Endothelial cell of umbilical vein (primary cell): ENCODE measurements at regions not wholly inside any gene's neighbourhood (a gene's known extent, or its start where the extent isn't known, plus 50 kb on each side); places are given as distances from the start of the nearest gene placed in this dataset.

Experiments
- BruUV-seq: library from RNA; stranded (reverse); fragments of 400-500 nt; replicated peaks from 2 replicates; lab custom pipeline; 2021; lab: Mats Ljungman, UMichigan
- CTCF ChIA-PET: fragments of 300-600, 350-600 bp; sonication (Branson Sonifier 250); formaldehyde crosslinking; loops from one replicate; lab custom pipeline; 2021; ENCODE audit warnings: antibody characterized with exemption, inconsistent platforms; lab: Charles Lee
- POLR2A ChIA-PET: fragments of 300-600, 350-600 bp; sonication (Branson Sonifier 250); formaldehyde crosslinking; loops from one replicate; lab custom pipeline; 2021; ENCODE audit warnings: antibody characterized with exemption, inconsistent platforms; lab: Charles Lee
- DNase-seq: peaks from one replicate; pipeline ENCODE4 v3.0.0-alpha.2; 2011; ENCODE audit warnings: low read depth, low spot score
- FAIRE-seq: peaks from 2 replicates; lab custom pipeline; 2011; peaks lifted over from hg19 to GRCh38; lab: Jason Lieb, UNC
- H2AFZ ChIP-seq: 2 replicates; pipeline ENCODE4 v1.6.0; 2012; ENCODE audit warnings: low read depth, low read length, control low read depth, inconsistent platforms
- H3K27ac ChIP-seq: 2 replicates; pipeline ENCODE4 v1.5.1; 2011; ENCODE audit warnings: low read depth, mild to moderate bottlenecking, control low read depth, low read length, moderate library complexity; ENCODE audit not compliant: insufficient read depth
- H3K27me3 ChIP-seq, 2 experiments: 2 replicates each; pipeline versions ENCODE4 v1.6.0 to v1.6.1; 2011; ENCODE audit warnings: low read length in 2 of 2, mixed read lengths in 1 of 2; ENCODE audit not compliant: control insufficient read depth in 2 of 2, insufficient read depth in 2 of 2
- H3K36me3 ChIP-seq, 2 experiments: 2 replicates in 1 of 2; 3 replicates in 1 of 2; pipeline ENCODE4 v1.5.1; 2011; ENCODE audit warnings: low read length in 2 of 2, mild to moderate bottlenecking in 1 of 2, moderate library complexity in 1 of 2; ENCODE audit not compliant: control insufficient read depth in 2 of 2, insufficient read depth in 2 of 2; ENCODE audit errors: extremely low read depth in 1 of 2
- H3K4me1 ChIP-seq: 3 replicates; pipeline ENCODE4 v1.5.1; 2011; ENCODE audit warnings: mild to moderate bottlenecking, low read length; ENCODE audit not compliant: control insufficient read depth, insufficient read depth; ENCODE audit errors: extremely low read depth
- H3K4me2 ChIP-seq: 2 replicates; pipeline ENCODE4 v1.6.1; 2011; ENCODE audit warnings: low read length, control low read depth, mixed read lengths; ENCODE audit not compliant: insufficient read depth
- H3K4me3 ChIP-seq, 3 experiments: fragments of 200-600 bp in 1 of 3; sonication (generic), shearing (Covaris generic) in 1 of 3; replicated peaks in 1 of 3; 2 replicates each; pipeline ENCODE4 v1.5.1; 2011 to 2016; ENCODE audit warnings: control low read depth in 3 of 3, low read length in 3 of 3, mild to moderate bottlenecking in 2 of 3, inconsistent platforms in 1 of 3, low read depth in 1 of 3, moderate library complexity in 1 of 3; ENCODE audit not compliant: insufficient read depth in 1 of 3
- H3K79me2 ChIP-seq: 2 replicates; pipeline ENCODE4 v1.6.0; 2012; ENCODE audit warnings: low read length, inconsistent platforms; ENCODE audit not compliant: control insufficient read depth, insufficient read depth
- H3K9ac ChIP-seq: replicated peaks from 2 replicates; pipeline ENCODE3; 2011; ENCODE audit warnings: low read length, control low read depth; ENCODE audit not compliant: insufficient read depth; ENCODE audit errors: extremely low read depth
- H3K9me1 ChIP-seq: replicated peaks from 3 replicates; pipeline ENCODE4 v1.6.0; 2011; ENCODE audit warnings: mild to moderate bottlenecking, low read length; ENCODE audit not compliant: control insufficient read depth, insufficient read depth; ENCODE audit errors: extremely low read depth
- H3K9me3 ChIP-seq: replicated peaks from 2 replicates; pipeline ENCODE4 v1.5.1; 2012; ENCODE audit warnings: low read length, inconsistent platforms; ENCODE audit not compliant: control insufficient read depth, insufficient read depth
- H4K20me1 ChIP-seq: replicated peaks from 2 replicates; pipeline ENCODE3; 2011; ENCODE audit warnings: mild to moderate bottlenecking, low read length; ENCODE audit not compliant: control insufficient read depth, insufficient read depth; ENCODE audit errors: extremely low read depth
- CTCF ChIP-seq, 2 donors: IDR thresholded peaks; 1 replicate in 1 of 2; 2 replicates in 1 of 2; pipeline ENCODE4 v1.5.1; 2011; ENCODE audit warnings: low read length in 2 of 2, mild to moderate bottlenecking in 2 of 2, moderate library complexity in 2 of 2, control low read depth in 1 of 2, inconsistent platforms in 1 of 2, low read depth in 1 of 2; ENCODE audit not compliant: insufficient read depth in 1 of 2; ENCODE audit errors: extremely low read depth in 1 of 2
- EZH2 ChIP-seq: IDR thresholded peaks from 2 replicates; pipeline ENCODE4 v1.6.1; 2012; ENCODE audit warnings: borderline replicate concordance, low read depth, mild to moderate bottlenecking, moderate library complexity, low read length, inconsistent platforms; ENCODE audit not compliant: severe bottlenecking
- FOS ChIP-seq: IDR thresholded peaks from 2 replicates; pipeline ENCODE4 v1.6.1; 2011; ENCODE audit warnings: mild to moderate bottlenecking, low read length, moderate library complexity, borderline replicate concordance; ENCODE audit not compliant: insufficient read depth
- GATA2 ChIP-seq: IDR thresholded peaks from 2 replicates; pipeline ENCODE4 v1.7.0; 2011; ENCODE audit warnings: low read depth, mild to moderate bottlenecking, moderate library complexity, mixed read lengths, low read length; ENCODE audit not compliant: insufficient read length, insufficient read depth
- JUN ChIP-seq: IDR thresholded peaks from 2 replicates; pipeline ENCODE4 v1.6.1; 2011; ENCODE audit warnings: borderline replicate concordance, low read depth; ENCODE audit not compliant: insufficient read length, insufficient read depth
- MYC ChIP-seq: IDR thresholded peaks from one replicate; pipeline ENCODE4 v1.6.1; 2011; ENCODE audit warnings: mild to moderate bottlenecking, low read depth, low read length
- POLR2A ChIP-seq: IDR thresholded peaks from 2 replicates; pipeline ENCODE4 v1.6.1; 2012; ENCODE audit warnings: low read depth, mild to moderate bottlenecking, control low read depth, low read length
- POLR2AphosphoS5 ChIP-seq: IDR thresholded peaks from 2 replicates; pipeline ENCODE4 v1.6.1; 2012; ENCODE audit warnings: low read depth, mild to moderate bottlenecking, control low read depth, low read length, moderate library complexity; ENCODE audit not compliant: insufficient read depth
- dilution Hi-C: fragments of 300-500 bp; cut with MboI; formaldehyde crosslinking; loops from one replicate; pipeline ENCODE4 v1.15.0; 2019; ENCODE audit warnings: low sequenced_read_pairs; ENCODE audit not compliant: extremely low pct_ligation_motif_present
- intact Hi-C: fragments of 100-400 bp; cut with micrococcal nuclease; formaldehyde crosslinking; loops from one replicate; pipeline ENCODE4 v1.10.0; 2022
- TF ChIP-seq, protein P1 (sequence below): IDR thresholded peaks from 2 replicates; pipeline ENCODE4 v1.6.1; 2011; ENCODE audit not compliant: insufficient read depth, insufficient read length

DNA sequence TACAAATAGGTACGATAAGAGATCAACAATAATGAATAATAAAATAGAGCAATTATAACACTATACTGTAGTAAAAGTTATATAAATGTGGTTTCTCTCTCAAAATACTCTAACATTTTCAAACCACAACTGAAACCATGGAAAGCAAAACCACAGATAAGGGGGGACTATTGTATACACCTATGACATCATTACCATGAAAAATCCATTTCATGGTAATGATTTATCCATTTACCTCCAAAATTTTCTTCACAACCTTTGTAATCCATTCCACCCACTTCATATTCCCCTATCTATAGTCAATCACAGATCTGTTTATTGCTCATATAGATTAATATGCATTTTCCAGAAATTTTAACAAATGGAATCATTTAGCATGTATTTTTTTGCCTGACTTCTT is 163.9 kb upstream of the G2E3 start:
- Histone ChIP-seq H4K20me1 (no peaks in the 10 kb centered on the region), H3K36me3 (no peaks in the 10 kb centered on the region), H3K4me2 (no peak overlapping the region), H3K79me2 (no peaks in the 10 kb centered on the region), H3K27ac (no peak overlapping the region), H3K9me1 (no peaks in the 10 kb centered on the region), H3K4me1 (no peaks in the 10 kb centered on the region), H3K4me3 (no peak overlapping the region), H2AFZ (no peak overlapping the region), H3K9me3 (no peaks in the 10 kb centered on the region), H3K27me3 (peaks cover 0 to 2% of the 10 kb centered on the region in 2 experiments), H3K9ac (no peak overlapping the region)
- ChIA-PET CTCF (no interaction called here), POLR2A (no interaction called here)
- no peak for TF ChIP-seq GATA2
- no peak for TF ChIP-seq FOS
- TF ChIP-seq POLR2A = no peak
- TF ChIP-seq EZH2 = no peak
- no peak for TF ChIP-seq JUN
- TF ChIP-seq, protein P1, sequence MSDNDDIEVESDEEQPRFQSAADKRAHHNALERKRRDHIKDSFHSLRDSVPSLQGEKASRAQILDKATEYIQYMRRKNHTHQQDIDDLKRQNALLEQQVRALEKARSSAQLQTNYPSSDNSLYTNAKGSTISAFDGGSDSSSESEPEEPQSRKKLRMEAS = no peak
- TF ChIP-seq MYC = no peak
- no peak for TF ChIP-seq CTCF (IDR thresholded peaks at IDR 0.05; ENCODE audit: extremely low read depth in 1 of 2, insufficient read depth in 1 of 2, low read depth in 1 of 2, low read length in 2 of 2)
- no peak for TF ChIP-seq POLR2AphosphoS5
- FAIRE-seq (no peak), DNase-seq (no peak)
- BruUV-seq = no TSS peak
- intact Hi-C loops = no loop called here
- dilution Hi-C loops = no loop called here
